CD1c-positive myeloid dendritic cell (primary cell): ENCODE measurements at regions not wholly inside any gene's neighbourhood (a gene's known extent, or its start where the extent isn't known, plus 50 kb on each side); places are given as distances from the start of the nearest gene placed in this dataset.
"Not testable (repeated sequence)": the region's sequence is repeated elsewhere in the genome, so short reads cannot be mapped to it uniquely, and the experiment has no call there.

ENCODE experiments used
- DNase-seq: peaks from one replicate; pipeline ENCODE4 v3.0.0-alpha.2; 2016; ENCODE audit errors: extremely low spot score

DNA sequence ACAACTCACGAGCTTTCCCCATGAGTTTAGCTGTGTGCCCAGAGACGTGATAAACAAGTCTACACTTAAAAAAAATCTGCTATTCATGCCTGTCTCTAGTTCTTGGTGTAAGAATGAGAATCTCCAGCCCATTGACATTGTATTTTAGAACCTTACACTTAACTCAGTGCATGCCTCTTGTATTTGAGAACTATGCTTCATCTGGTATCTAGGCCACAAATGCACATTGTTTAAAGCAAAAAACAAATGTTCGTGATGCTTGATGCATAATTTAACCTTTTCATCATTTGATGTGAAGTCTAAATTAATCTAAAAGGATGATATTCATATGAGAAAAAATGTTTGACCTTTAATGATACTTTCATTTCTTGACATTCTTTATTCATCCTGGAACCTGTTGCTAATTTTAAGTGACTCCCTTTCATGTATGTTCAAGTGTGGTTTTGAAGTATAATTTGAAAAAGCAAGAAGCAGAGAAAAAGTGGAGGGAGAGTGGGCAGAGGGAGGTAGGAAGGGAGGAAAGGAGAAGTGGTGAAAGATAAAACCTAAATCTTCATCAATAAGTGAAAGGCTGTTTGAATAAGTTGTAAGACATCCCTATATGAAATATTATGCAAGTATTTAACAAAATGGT is 116.9 kb downstream of the PFDN4 start:
- no peak for DNase-seq

DNA sequence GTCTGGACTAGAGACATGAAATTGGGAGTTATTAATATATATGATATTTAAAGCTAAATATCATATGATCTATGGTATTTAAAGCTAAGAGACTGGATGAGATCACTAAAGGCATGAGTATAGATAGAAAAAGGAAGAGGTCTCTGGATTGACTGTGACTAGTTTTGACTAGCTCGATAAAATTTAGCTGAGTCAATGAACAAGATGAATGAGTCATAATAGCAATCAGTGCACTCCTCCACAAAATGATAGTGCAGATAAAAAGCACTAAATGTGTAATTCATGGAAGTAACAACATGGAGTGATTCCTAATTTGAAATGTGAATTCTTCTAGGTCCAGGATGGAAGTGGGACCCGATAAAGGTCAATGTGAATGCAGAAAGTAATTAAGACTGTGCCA is 127.4 kb downstream of the PFDN4 start:
- no peak for DNase-seq

DNA sequence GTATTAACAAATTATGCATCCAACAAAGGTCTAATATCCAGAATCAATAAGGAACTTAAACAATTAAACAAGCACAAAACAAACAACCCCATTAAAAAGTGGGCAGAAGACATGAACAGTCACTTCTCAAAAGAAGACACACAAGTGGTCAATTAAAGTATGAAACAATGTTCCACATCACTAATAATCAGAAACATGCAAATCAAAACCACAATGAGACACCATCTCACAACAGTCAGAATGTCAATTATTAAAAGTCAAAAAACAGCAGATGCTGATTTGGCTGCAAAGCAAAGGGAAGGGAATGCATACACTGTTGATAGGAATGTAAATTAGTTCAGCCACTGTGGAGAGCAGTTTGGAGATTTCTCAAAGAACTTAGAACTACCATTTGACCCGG is 129.3 kb downstream of the PFDN4 start:
- no peak for DNase-seq

DNA sequence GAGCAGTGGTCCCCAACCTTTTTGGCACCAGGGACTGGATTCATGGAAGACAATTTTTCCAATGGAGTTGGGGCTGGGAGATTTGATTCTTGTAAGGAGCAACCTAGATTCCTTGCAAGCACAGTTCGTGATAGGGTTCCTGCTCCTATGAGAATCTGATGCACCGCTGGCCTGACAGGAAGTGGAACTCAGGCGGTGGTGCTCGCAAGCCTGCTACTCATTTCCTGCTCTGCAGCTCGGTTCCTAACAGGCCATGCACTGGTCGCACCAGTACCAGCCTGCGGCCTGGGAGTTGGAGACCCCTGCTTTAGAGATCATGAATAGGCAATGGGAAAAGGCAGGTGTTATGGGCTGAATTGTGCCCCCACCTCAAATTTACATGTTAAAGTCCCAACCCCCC is 131.2 kb downstream of the PFDN4 start:
- no peak for DNase-seq

DNA sequence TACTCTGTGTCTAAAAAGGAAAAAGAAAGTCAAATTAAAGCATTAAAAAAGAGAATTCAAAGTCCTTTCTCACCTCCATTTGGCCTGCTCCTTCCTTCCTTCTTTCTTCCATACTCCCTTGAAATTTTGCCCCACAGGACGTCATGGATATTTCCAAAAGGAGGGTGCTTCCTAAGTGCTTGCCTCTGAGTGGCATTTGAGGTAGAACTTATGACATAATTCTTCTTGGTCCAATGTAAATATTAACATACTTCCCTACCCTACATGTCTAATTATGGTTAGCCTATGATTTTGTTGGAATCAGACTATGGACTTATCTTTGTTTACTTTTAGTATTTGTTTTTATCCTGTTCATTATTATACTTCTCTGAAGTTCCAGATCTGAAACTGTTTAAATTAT is 132.3 kb downstream of the PFDN4 start:
- no peak for DNase-seq

DNA sequence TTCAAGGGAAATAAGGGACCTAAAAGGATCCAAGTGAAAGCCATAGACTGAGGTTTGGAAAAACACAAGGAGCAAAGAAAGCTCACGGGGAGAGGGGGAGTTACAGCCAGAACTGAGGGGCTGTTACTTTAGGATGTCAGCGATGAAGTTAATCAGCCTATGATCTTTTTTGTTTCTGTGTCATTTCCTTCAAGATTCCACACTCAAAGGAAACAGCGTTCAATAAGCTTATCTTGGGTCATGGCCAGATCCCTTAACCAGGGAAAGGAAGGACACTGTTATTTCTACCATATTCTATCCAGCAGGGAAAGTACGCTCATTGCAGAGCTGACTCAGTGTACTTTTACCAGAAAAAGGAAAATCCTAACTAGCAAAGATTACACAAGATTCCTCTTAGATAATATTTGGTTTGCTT is 132.8 kb downstream of the PFDN4 start:
- no peak for DNase-seq

DNA sequence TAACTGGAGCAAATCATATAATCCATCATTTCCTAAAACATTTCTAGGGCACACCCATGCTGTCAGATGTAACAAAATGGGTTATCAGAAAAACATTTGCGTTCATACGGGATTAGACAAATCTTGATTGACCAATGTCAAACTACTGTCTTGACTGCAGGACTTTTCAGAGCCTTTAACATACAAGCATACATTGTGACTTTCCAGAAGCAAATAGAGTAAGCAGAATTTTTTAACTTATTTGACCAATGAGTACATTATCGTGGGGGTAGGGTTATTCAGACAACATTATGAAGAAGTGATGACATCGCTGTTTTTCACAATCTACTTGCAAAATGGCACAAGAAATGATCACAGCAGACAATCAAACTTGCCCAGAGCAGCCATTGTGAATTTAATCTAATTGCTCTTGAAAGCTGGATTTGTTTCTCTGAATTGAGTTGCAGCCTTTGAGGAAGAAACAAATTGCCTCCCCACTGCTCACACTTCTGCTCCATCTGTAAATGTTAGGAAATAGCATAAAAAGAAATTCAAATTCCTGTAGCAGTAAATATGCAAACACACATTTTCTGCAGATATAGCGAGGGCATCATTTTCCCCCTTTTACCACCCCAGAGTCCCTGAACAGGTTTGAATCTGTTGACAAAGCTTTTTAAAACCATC is 133.0 kb upstream of the DOK5 start:
- no peak for DNase-seq

DNA sequence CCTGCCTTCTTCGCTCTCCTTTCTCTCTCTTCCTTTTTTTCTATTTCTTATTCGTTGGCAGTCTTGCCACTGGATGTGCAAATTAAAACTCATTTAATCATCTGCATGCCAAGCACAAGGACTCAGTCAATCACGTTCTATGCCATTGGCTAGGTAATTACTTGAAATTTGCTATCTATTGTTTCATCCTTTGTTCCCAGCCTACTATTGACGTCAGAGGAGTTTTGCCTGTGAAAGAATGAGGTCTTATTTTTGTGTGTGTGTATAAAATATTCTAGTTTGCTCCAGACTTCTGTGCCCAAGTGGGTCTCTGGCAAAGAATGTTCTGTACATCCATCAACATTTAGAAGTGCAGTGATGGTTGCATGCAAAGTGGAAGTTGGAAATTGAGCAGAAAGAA is 132.3 kb upstream of the DOK5 start:
- no peak for DNase-seq

DNA sequence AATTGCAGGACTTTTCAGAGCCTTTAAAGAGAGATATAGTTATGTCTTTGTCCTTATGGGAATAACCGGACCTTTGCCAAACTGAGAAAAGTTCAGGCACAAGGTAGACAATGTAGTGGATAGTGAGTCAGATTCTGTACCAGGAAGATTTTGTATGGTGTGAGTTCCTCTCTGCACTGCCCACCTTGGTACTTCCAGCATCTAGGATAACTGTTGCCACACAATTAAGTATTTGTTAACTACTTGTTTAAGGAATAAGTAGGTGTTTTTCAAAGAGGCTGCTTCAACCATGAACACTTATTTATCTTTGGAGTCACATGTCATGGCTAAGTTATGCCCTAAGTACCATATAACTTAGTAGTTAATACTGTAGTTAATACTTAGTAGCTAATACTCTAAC is 131.8 kb upstream of the DOK5 start:
- DNase-seq: no peak

DNA sequence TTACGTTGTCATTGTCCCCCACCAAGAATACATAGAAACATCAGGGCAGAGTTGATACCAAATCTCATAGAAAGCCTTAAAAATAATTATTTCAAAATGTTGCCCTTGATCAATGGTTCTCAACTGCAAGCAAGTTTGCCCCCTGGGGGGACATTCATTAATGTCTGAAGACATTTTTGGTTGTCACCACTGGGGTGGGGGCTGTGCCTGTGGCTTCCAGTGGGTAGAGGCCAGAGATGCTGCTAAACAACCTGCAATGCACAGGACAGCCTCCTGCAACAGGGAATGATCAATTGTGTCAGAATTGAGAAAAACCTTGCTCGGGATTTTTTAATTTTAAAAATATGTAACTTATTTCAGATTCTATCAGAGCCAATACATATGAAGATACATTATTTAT is 130.6 kb upstream of the DOK5 start:
- no peak for DNase-seq

DNA sequence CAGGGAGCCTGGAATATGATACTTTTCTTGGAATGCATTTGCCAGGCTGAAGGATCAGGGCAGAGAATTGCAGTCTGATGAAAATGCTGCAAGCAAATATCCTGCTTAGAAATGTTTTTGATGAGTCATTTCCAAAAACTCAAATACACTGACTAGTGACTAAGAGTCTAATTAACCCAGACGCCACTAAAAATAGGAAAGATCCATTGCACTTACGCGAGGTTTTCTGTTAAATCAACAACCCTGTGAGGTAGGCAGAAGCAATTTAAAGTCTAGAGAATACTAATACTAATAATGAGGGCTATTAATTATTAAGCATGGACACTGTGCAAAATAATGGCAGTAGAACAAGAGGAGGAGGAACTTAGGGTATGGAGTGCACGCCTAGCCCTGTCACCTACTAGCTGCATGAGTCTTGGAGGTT is 130.1 kb upstream of the DOK5 start:
- DNase-seq: no peak

DNA sequence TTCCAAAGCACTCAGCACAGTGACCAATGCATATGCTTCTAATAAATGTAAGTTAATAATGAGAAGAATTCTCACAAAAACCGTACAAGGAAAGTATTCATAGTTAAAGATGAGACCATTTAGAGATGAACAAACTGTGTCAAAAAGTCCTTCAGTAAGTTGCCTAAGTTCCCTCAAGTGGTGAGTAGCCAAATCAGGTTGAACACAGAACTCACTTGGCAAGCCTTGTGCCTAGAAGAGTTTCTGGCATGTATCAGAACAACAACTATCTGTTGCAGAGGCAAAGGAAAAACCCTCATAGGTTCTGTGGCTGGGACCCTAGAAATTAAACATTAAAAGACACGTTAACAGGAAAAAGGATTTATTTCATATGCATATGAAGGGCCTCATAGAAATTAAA is 129.6 kb upstream of the DOK5 start:
- no peak for DNase-seq

DNA sequence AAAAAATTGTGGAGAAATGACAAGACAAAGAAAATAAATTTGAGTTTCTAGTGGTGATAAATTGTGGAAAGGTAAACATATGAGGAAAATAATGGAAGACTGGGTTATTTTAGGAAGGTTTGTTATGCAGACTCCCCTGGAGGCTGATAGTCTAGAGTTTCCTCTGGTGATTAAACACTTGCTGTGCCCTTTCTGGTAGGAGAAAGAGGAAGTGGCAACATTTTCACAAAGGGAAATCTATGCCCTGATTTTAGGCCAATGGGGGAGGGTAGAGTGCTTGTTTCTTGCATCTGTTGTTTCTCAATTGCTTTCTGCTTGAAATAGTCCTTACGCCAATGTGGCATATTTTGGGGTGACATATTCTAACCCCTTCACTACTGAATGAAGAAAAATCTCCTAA is 129.1 kb upstream of the DOK5 start:
- DNase-seq: peak; percentile 2

DNA sequence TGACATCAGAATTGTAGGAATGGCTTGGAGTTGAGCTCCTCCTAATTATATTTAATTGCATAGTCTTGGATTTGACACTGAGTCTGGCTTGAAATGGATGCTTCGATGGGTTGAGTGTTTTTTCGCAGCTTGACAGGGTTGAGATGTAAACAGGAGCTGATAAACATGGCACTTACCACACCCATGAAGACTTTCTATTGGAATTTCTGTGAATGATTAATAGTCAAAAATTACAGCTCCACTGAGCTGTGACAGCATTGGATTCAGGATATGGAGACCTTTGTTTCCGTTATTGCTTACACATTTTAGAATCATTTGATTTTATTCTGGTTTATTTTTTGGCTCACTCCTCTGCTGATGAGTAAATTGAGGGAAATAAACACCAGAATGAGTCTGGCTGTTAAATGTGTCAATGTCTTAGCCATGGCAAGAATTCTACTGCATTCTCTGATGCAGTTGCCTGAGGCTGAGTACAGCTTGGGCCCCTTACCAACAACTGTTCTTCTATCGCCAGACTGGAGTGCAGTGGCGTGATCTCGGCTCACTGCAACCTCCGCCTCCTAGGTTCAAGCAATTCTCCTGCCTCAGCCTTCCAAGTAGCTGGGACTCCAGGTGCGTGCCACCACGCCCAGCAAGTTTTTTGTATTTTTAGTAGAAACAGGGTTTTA is 128.1 kb upstream of the DOK5 start:
- DNase-seq: no peak

DNA sequence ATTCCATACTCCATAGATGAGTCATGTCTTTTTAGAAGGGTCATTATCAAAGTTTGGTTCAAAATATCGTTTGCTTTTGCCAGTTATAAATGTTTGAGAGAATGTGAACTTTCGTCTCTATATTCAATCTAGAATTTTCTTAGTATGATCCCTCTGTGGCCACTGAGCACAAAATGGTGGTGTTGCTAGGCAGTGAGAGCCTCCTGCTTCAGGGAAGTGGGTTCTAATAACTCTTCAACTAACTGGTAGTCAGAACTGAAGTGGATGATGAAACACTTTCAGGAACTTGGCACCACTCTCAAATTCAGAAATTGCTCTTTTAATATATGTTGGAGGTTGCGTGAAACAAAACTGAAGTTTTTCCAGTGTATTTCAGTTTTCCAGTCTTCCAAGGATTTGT is 125.0 kb upstream of the DOK5 start:
- DNase-seq: no peak

DNA sequence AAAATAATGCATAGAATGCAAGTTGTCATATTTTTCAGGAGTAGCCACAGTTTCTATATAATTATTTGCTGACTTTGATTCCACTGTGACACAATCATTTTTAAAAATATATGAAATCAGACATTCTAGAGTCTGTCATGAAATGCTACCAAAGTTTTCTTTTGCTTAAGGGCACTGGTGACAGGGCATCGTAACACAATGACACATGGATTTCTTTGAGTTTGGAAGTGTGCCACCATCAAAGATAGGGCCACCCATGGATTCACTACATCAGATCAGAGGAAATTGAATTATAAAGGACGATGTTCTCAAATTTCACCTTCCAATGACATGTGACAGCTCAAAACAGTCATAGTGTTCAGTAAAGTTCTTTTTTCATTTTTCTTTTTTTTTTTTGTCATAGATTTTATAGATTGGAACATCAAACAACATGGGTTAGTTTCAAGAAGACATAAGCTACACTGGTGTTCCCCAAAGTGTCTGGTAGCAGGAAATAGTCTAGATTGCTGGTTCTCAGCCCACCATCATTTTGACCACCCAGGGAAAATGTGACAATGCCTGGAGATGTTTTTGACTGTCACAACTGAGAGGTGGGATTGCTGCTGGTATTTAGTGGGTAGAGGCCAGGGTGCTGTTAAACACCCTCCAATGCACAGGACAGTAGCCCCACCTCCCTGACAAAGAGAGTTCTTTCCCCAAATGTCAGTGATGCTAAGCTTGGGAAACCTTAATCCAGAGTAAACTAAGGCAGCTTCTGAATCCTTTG is 123.8 kb upstream of the DOK5 start:
- no peak for DNase-seq

DNA sequence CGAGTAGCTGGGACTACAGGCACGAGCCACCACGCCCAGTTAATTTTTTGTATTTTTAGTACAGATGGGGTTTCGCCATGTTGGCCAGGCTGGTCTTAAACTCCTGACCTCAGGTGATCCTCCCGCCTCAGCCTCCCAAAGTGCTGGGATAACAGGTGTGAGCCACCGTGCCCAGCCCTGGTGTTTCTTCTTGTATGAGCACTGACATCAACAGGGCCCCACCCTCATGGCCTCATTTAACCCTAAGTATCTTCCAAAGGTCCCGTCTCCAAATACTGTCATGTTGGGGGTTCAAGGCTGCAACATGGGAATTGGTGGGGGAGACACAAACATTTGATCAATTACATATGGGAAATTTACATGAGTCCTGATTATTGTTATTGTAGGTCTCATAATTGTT is 122.9 kb upstream of the DOK5 start:
- not testable (repeated sequence) for DNase-seq

DNA sequence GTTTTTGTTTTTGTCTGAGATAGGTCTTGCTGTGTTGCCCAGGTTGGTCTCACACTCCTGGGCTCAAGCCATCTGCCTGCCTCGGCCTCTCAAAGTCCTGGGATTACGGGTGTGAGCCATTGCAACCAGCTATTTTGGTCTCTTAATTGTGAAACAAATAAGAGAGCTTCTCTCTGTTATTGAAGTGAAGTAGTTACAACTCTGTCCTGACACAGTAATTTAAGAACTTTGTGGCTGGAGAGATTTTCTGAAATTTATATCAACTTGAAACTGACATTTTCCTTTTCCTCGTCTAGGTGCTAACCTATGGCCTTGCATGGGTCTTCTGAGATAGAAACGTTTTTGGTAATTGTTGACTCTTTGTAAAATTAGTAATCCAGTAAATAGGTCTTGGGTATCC is 122.1 kb upstream of the DOK5 start:
- DNase-seq: no peak

DNA sequence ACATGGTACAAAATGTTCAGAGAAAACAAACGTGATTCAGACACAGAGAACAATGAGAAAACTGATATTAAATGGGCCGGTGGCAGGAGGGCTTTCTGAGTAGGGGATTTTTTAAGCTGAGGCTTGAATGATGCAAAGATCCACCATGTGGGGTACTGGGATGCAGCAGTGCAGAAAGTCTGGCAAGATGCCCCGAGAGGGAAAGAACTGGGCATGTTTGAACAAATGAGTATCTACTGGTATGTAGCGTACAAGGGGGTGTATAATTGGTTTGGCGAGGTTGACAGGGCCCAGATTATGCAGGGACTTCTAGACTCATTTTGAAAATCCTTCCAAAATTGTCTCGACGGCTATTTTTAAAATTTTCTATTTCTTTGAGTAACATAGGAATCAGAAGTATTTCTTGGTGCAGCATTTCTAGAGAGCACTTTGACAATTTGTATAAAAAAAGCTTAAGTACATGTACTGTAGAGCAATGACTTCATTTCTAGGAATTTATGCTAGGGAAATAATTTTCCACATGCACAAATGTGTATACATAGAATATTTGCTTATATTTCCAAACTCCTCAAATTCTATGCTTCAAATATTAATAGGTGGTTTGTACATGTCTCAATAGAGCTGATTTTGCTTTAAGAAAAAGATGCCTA is 119.6 kb upstream of the DOK5 start:
- no peak for DNase-seq

DNA sequence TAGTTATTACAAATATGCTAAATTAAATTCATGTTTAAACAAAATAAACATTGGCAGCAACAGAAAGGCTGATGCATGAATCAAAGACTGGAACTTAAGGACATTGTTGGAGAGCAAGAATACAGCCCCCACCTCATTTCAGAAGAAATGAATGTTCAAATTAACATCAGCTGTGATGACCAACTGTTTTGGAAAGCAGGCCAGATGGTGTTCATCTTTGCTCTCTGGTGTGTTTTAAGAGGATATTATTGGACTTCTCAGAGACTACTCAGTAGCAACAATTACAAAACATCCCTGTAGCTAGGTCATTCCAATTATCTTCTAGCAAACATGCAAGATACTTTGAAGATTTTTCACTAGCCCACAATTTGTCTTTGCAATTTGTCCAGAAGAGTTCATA is 118.6 kb upstream of the DOK5 start:
- no peak for DNase-seq

DNA sequence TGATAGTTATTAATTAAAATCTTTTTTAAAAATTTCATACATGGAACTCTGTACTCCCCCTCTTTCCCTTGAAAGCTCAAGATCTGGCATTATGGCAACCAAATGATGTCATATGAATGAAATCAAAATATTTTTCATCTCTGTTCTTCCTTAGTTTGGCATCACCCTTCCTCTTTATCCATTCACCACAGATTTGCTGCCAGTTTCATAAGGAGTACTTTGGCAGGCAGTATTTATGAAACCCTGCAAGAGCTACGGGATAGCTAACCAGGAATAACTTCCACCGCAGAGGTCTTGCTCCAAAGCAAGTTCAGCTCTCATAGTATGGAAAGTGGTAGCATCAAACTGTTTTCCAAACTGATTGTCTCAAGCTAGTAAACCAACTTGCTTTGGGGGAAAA is 113.9 kb upstream of the DOK5 start:
- no peak for DNase-seq

DNA sequence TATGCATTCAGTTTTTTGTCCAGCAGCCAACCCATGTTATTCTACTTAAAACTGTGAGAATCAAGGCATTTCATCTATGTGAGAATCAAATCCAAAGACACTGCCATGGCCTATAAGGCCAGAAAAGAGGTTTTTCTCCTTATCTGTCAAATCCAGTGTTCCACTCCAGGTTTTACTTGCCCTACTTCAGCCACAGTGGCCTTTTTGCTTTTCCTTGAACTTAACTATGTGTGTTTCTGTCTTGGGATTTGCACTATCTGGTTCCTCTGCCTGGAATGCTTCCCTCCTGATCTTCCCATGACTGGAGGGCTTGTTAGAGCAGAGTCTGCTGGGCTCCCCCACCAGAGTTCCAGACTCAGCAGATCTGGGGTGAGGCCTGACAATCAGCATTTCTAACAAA is 113.1 kb upstream of the DOK5 start:
- DNase-seq: no peak
